Prostate gland (tissue), 2 donors: ENCODE measurements at regions not wholly inside any gene's neighbourhood (a gene's known extent, or its start where the extent isn't known, plus 50 kb on each side); places are given as distances from the start of the nearest gene placed in this dataset.

Source experiments
- CTCF ChIP-seq, 4 experiments: fragments of 200-600 bp in 2 of 4; fragments of 450-650 bp in 2 of 4; sonication (generic) in 2 of 4; IDR thresholded peaks; 1 replicate in 3 of 4; 2 replicates in 1 of 4; pipeline ENCODE4 v1.5.1; 2016 to 2019; ENCODE audit warnings: antibody characterized with exemption in 4 of 4, mild to moderate bottlenecking in 2 of 4, moderate library complexity in 2 of 4
- POLR2A ChIP-seq: fragments of 450-650 bp; IDR thresholded peaks from one replicate; pipeline ENCODE4 v1.6.1; 2016; ENCODE audit warnings: antibody characterized with exemption, mild to moderate bottlenecking

GRCh38 chr2:160812830-160813505, 319.4 kb upstream of the RBMS1 start:
- no peak for TF ChIP-seq POLR2A
- no peak for TF ChIP-seq CTCF (IDR thresholded peaks at IDR 0.05)
